NCI-H1694 treated with DMSO at 0.1 percent for 48 hours (cell line): ENCODE measurements at regions not wholly inside any gene's neighbourhood (a gene's known extent, or its start where the extent isn't known, plus 50 kb on each side); places are given as distances from the start of the nearest gene placed in this dataset.
"Not testable (repeated sequence)": the region's sequence is repeated elsewhere in the genome, so short reads cannot be mapped to it uniquely, and the experiment has no call there.

ENCODE experiments used
- DNase-seq: peaks from one replicate; lab custom pipeline; 2025; lab: John Stamatoyannopoulos, UW

GRCh38 chr5:58201922-58202648, 257.8 kb downstream of the PLK2 start:
- no peak for DNase-seq

GRCh38 chr5:58200451-58200850, 259.4 kb downstream of the PLK2 start:
- DNase-seq: no peak

DNA sequence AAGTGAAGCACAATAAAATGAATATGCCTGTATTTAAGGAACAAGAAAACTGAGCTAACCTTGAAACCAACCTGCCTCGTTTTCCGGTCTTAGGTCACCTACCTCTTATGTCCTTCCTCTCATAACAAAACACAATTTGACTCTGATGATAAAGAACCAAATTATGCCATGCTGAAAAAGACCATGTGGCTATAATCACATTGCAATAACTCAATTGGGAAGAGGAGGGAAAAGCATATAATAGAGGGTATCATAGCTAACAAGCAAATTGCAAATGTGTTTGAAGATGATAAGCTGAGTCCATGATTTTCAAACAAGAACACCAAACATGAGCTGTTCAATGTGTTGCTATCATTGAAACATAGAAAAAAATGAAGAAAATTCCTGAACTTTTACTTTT, 260.8 kb downstream of the PLK2 start:
- no peak for DNase-seq

- no peak for DNase-seq
Measured at GRCh38 chr5:58198330-58198729, 261.6 kb downstream of the PLK2 start.

DNA sequence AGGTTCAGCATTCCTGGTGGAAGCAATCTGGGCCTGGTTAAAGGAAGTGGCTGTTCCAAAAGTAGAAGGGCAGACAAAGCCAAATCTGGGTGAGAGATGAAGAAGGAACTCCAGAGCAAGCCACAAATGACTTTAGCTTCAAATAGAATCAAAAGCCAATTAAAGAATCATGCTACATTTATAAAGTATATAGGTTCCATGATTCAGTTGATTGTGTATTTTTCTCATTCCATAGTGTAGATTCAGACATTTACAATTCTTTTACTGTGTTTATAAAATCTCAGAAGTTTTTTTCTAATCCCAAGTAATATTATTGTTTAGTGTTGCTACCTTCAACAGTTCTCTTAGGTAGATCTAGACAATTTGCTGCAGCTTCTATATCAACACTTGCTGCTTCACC, 262.0 kb downstream of the PLK2 start:
- no peak for DNase-seq

DNA sequence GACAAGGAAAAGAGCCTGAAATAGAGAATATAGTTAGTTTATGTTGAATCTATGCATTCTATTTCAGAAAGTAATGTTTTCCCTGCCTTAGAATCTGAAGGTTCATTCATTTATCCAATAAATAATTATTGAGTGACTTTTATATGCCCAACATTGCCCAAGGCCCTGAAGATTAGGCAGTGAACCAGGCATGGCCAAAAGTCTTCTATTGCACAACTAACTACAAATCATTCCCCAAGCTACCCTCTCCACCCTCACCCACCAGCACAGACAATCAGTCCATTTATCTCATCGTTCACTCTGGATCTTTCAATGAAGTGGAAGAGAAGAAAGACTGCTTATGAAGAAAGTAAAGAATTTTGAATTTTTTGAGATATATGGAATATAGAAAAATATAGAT, 268.4 kb downstream of the PLK2 start:
- no peak for DNase-seq

- DNase-seq: no peak
Measured at GRCh38 chr5:58188262-58188651, 271.6 kb downstream of the PLK2 start.

DNA sequence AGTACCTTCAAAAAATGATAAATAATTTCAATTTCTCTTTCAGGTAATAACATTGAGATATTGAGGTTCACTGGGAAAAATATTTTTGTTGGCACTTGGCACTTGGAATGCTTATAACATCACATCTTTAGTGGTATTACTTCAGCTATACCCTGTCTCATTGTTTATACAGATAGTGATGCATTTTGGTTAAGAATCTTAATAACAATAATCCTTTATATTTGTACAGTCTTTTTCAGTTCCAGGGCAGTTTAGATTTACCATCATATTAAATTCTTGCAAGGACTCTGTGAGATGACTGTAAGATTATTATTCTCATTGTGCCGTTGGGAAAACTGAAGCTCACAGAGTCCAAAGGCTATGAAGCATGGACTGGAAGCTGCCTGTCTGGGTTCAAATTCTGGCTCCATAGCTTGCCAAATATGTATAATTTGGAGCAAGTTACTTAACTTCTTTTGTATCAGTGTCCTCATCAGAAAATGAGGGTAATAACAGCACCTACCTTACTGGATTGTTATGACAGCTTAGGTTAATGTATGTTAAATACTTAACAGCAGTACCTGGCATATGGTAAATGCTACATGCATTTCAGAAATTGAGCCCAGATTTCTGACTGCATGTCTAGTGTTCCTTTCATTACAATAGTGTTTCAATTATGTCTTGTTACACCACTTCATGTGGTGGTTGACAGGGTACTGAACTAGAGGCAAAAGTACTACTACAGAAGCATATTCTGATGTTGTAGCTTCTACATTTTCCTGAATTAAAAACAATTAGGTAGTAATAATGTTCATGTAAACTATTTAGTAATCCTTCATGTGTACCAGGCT, 272.2 kb downstream of the PLK2 start:
- DNase-seq: no peak

DNA sequence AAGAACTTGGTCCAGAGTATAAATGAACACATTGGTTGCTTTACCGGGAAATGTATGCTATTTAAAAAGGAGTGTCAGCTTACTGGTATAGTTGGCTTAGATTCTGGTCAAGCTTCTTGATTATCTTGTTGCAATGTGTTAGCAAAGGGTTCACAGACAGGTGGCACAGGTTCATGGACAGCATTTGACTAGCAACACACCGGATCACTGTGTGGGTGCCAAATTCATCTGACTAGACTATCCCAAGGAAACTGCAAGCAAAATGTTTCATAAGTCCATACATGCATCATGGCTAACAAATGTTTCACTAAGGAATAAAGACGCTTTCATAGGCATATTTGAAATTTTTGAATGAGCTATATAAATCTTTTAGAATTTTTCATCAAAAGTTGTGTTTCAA, 274.1 kb downstream of the PLK2 start:
- DNase-seq: no peak

GRCh38 chr5:58185397-58185796, 274.5 kb downstream of the PLK2 start:
- DNase-seq: no peak

DNA sequence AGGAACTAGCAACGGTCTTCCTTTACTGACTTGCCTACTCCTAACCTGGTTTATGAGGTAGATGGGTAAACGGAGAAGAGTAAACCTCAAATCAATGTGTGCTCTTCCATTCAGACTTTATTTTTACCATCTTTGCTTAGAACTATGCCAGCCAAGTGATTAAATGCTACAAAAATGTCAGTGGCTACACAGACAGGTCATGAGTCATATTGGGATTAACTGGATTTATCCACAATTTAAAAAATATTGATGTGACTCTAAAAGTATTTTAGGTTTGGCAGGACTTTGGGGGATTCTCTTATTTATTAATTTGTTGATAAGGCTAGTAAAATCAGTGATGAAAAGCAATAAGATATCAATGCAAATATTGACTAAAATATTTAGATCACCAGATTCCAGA, 275.0 kb downstream of the PLK2 start:
- no peak for DNase-seq

DNA sequence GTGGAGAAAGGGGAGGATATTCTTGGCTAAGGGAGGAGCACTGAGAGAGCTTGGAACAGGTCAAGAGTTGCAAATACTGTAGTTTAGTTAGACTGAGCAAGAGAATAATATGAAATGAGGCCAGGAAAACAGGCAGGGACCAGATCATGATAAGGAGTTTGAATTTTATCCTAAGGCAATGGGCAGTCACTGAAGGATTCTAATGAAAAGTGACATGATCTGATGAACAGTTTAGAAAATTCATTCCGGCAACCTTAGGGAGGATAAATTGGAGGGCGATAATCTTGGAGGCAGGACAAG, 276.1 kb downstream of the PLK2 start:
- DNase-seq: no peak

GRCh38 chr5:58183078-58183785, 276.7 kb downstream of the PLK2 start:
- no peak for DNase-seq

- no peak for DNase-seq
Measured at GRCh38 chr5:58182287-58182841, 277.5 kb downstream of the PLK2 start.

- DNase-seq: no peak
Measured at GRCh38 chr5:58181578-58182286, 278.2 kb downstream of the PLK2 start.

- DNase-seq: no peak
Measured at GRCh38 chr5:58172946-58173345, 286.9 kb downstream of the PLK2 start.

- no peak for DNase-seq
Measured at GRCh38 chr5:58165152-58165551, 294.7 kb downstream of the PLK2 start.

DNA sequence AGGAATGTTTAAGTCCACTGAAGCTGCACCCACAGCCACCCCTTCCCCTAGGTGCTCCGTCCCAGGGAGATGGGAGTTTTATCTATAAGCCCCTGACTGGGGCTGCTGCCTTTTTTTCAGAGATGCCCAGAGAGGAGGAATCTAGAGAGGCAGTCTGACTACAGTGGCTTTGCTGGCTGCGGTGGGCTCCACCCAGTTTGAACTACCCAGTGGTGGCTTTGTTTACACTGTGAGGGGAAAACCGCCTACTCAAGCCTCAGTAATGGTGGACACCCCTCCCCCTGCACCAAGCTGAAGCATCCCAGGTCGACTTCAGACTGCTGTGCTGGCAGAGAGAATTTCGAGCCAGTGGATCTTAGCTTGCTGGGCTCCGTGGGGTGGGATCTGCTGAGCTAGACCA, 298.0 kb downstream of the PLK2 start:
- DNase-seq: not testable (repeated sequence)

GRCh38 chr5:58156973-58157701, 302.7 kb downstream of the PLK2 start:
- no peak for DNase-seq

- DNase-seq: no peak
Measured at GRCh38 chr5:58156361-58156760, 303.5 kb downstream of the PLK2 start.

DNA sequence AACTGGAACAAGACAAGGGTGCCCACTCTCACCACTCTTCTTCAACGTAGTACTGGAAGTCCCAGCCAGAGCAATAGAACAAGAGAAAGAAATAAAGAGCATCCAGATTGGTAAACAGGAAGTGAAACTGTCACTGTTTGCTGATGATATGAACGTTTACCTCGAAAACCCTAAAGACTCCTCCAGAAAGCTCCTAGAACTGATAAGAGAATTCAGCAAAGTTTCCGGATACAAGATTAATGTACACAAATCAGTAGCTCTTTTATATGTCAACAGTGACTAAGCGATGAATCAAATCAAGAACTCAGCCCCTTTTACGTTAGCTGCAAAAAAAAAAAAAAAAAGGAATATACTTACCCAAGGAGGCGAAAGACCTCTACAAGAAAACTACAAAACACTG, 306.6 kb downstream of the PLK2 start:
- DNase-seq: no peak

DNA sequence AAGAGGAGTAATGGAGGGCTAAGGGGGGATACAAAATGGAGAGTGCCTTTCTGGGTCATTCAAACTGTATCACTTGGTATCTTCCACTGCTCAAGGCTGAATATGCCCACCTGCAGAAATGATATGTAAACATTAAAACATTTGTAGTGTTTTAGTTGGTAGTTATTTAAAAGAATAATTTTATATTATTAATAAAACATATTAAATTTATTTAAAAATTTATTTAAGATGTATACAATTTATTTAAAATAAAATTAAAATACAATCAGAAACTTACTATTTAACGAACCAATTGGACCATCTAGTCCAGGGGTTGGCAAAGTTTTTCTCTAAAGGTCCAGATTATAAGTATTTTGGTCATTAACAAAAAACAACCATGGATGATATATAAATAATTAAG, 308.5 kb downstream of the PLK2 start:
- DNase-seq: no peak
